GM19025 (cell line): ENCODE measurements at regions not wholly inside any gene's neighbourhood (a gene's known extent, or its start where the extent isn't known, plus 50 kb on each side); places are given as distances from the start of the nearest gene placed in this dataset.

Experiments used
- ATAC-seq: cut with Tn5 transposase; IDR thresholded peaks from one replicate; pipeline ENCODE4 v1.9.1; 2021; ENCODE audit warnings: mild to moderate bottlenecking, low read depth, moderate library complexity; ENCODE audit not compliant: unreplicated experiment

DNA sequence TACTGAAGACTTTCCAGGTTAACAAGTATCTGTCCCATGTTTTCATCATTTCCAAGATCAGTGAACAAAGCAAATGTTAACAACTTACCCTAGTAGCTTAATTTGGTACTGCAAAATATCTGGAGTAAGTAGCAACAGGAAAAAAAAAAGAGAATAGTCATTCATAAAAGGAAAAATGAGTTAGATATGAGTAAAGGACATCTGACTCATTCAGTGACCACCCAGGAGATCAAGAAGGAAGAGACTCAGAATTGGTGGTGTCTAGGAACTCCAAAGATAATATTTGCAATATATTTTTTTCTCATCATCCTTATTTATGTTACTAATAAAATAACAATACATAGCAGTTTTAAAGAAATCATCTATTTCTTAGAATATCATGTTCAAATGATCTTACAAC is 253.8 kb upstream of the COL8A1 start:
- no peak for ATAC-seq

DNA sequence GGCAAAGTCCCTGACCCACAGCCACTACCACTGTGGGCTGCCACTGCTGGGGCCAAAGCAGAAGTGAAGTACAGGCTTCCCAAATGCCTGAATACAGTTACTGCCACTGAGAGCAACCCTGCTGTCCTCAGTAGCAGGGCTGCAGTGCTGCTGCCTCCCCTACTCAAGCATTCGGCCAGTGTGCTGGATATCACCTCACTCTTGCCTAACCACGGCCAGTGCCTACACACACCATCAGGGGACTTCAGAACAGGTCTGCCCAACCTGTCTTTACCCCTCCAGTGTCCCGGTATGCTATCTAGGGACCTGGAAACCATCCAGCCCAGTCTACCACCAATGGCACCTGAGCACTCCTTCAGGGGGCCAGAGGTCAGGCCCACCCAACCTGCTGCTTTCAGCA is 261.5 kb upstream of the COL8A1 start:
- no peak for ATAC-seq

DNA sequence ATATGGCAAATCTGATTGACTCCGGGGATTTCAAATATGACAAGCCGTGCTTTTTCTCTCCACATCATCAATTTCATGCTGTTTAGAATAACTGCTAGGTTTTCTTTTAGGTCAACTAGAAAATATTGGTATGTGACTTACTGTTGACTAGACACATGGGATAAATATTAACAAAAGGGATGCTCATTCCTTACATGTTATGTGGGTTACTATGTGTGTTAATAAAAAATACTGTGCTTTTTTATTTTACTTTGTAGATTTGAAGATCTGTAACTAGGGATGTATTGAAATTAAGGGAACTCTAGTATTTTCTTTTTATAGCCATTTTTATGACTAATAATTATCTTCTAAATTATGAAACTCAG is 264.6 kb upstream of the COL8A1 start:
- ATAC-seq: no peak

DNA sequence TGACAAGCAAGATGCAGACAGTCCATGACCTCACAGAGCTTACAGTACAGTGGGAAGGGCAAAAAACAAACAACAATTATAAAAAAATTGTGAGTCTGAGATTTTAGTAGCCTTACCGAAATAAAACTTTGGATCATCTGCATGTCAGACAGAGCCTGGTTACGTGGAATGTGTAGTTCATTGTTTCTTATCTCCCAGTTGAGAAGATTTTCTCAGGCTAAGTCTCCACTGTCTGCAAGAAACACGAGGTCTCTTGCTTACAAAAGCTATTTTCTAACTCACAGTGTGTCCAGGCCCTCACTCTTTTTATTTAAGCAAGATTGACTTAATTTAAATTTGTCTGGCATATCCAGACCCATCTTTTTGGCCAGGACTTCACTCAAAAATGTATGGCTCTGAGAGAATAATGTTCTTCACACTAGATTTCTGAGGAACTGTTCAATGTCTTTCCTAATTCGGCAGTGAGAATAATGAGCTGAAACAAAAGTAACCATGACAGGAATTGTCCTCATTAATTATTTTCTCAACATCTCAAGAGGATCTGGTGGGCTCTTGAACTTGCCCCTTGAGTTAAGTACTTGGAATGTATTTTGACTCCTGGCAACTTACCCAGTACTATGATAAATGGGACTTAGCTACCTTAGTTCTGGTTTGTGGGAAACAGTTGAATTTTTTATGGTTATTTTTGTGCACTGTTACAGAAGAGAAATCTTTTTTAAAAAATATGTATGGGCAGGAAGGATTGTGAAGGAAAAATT is 265.1 kb upstream of the COL8A1 start:
- no peak for ATAC-seq

DNA sequence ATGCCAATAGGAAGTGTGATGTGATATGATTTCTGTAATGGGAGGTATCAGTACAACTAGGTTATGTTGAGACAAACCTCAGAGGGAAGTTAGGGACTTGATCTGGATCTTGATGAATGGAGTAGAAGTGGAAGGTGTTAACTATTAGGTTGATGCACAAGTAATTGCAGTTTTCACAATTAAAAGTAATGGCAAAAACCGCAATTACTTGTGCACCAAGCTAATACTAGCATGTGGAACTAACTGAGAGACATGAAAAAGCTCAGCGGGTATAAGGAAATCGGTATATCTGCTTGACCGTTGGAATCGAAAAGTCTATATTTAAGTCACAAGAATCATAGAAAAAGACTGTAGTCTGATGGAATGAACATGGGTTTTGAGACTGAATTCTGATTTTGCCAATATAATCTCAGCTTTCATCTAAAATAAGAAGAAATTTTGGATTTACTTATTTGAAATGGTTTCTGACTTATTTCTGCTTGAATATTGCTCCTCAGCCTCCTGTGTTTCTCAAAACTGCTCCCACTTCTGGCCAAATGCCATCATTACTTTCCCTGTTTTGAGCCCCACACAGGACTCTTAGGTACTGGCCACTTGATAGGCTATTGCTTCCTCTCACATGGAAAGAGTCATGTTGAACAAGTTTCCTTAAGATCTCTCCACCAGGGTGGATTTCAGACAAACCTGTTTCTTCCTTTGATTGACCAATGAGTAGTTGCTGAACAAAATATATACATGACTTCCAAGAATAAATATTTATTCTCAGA is 271.5 kb upstream of the COL8A1 start:
- ATAC-seq: no peak

DNA sequence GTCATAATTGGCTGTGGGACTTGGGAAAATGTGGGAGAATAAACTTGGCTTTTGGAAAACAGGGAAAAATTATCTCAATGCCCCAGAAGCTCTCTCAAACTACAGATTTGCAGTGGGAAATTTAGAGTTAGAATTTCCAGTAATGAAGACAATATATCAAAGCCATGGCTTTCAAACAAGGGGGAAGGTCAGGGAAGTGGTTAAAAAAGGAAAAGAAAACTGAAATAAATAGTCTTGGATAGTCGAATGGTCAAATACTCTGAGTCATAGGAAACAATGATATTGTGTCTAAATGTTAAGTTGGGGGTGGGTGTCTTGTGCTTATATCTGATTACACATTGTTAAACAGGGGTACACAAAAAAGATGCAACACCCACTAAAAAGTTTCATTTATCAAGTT is 272.4 kb upstream of the COL8A1 start:
- no peak for ATAC-seq

DNA sequence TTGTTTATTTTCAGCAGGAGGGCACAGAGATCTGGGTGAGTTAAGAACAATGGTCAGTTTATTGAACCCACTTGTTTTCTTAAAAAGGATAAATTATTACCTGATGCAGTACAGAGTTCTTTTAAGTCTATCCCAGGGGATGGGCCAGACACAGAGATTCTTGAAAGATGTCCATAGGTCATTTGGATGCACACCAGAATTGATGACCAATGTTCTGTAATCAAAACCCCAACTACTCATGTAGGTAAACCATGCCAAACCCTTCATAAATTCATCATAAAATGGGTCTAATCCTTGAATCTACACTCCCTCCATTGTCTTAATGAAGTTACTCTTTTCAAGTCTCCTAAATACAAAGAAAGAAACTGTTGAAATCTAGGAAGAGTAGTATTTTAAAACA is 273.0 kb upstream of the COL8A1 start:
- ATAC-seq: no peak

DNA sequence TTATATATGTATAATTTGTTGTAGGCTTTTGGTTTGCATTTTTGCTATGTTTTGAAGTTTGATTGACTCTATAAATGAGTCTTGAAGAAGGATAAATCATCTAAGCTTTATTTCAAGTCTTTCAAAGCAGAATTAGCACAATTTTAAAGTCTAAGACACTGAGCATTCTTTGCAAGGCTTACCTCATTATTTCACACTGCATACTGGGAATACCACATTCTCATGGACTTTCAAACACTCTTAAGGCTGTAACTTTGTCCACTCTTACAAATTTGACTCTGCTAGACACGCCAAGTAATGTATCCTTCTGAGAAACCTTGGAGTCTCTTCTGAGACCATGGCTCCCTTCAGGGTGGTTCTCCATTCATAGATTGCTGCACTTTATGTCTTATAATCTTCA is 281.3 kb upstream of the COL8A1 start:
- no peak for ATAC-seq

DNA sequence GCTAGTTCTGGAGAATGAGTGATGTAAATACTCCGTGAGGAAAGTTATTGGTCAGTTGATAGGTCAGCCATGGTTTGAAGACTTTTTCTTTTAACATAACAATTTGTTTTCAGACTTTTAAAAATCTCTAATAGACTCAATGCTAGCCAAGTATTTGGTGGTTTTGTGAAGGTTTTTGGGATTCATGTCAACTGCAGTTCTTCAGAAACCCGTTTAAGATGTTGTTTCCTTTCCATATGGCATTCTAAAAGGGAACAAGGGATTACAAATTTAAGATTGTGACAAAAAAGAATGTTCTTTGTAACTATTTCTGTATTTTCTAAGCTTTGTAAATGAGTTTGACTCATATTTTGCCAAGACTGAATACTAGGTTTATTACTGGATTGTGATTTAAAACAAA is 281.7 kb upstream of the COL8A1 start:
- ATAC-seq: no peak

DNA sequence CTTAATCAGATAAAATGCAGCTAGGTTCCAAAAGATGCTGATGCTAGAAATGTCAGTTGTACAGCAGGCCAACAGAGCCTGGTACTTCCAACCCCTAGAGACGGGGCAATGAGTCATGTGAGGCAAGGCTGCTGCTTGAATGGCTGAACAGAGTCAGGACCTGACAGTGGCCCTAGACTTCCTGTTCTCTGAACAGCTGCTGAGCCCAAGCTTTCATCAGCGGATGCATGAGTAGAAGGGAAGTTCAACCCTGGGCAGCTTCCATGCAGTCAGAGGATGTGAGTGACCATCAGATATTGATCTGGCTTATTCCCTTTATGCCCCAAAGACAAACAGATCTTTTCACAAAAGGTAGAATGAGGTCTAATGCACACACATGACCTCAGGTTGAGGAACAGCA is 282.9 kb upstream of the COL8A1 start:
- no peak for ATAC-seq

DNA sequence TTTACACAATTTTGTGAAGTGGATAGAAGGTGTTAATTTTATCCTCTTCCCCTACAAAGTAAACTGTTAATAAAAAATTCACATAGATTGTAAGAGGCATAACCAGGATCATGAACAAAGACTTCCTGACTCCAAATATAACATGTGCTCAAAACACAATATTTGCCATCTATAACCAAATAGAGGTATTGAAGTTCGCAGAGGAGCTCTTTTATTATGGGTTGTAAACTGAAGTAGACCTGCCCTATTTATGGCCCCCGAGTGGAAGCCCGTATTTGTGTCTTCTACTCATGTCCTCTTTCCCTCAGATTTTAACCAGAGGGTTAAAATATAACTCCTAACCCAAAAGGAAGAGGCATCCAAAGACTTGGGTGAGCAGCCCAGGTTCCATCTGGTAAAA is 285.6 kb upstream of the COL8A1 start:
- no peak for ATAC-seq

DNA sequence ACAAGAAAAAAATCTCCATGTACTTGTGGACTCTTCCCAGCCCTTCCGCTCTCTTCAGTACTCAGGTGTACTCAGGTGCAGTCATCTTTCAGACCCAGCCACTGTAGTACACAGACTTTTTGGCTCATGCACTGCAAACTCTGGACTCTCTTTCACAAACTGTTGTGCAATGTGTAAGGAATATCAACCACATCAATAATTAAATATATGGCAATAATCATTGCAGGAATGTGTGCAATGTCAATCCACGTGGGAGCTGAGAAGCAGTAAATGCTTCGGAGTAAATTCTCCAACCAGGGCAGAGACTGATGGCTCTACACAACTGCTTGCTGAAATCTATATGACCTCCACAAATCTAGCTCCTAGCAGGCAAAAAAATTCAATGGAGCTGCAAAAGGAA is 287.3 kb upstream of the COL8A1 start:
- no peak for ATAC-seq

DNA sequence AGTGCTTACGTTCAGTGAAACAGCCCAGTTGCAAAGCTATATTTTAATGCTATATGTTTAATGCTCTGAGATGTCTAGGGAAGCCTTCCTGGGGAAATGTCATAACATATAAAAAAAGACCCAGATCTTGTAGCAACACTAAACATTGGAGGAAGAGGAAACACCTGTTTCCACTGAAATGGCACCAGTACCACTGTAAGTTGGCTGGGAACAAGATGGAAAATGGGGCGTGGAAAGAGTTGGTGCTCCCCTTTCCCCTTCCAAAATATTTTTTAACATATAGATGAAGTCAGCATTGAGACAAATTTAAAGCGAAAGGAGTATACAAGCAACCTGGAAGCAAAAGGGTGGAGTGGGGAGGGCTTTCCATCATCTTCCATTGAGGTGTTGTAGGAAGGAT is 289.9 kb upstream of the COL8A1 start:
- no peak for ATAC-seq

DNA sequence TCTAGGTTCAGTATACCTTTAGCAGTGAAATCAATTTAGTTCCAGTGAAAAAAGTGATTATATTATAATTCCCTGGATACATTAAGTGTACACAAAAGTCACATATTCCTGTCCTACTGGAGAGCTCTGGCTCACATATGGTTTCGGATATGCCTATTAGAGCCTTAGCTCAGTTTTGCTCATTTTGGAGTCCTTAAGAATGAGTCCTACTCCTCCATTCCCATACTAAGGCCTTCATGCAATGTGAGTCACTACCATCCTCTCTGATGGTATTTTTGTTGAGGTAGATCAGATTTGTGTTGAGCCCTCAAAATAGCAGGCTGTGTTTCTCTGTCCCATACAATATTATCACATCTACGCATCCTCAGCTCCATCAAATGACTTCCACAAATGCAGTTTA is 294.2 kb upstream of the COL8A1 start:
- ATAC-seq: no peak

DNA sequence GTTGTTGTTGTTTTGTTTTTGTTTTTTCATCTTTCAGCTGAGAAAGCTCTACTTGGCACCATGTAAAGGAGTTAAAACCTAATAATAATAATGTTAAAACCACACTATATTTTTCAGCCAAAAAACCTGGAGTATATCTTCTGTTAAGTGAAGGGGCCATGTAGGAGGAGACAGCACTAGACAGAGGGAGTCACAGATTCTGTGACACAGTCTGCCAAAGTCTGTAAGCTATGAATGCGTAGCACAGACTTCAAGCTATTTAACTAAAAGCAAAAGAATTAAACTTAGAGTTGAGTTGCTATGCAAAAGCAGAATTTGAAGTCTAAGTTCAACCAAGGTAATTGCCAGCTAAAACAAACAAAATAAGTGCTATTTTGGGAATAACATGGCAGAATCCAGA is 296.0 kb upstream of the COL8A1 start:
- ATAC-seq: no peak

DNA sequence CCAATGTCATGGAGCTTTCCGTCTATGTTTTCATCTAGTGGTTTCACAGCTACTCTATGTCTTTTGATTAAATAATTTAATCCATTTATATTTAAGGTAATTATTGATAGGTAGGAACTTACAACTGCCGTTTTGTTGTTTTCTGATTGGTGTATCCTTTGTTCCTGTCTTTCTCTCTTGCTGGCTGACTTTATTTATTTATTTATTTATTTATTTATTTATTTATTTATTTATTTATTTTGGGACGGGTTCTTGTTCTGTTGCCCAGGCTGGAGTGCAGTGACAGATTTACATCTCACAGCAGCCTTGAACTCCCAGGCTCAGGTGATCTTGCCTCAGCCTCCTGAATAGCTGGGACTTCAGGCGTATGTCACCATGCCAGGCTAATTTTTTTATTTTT is 299.2 kb upstream of the COL8A1 start:
- no peak for ATAC-seq

DNA sequence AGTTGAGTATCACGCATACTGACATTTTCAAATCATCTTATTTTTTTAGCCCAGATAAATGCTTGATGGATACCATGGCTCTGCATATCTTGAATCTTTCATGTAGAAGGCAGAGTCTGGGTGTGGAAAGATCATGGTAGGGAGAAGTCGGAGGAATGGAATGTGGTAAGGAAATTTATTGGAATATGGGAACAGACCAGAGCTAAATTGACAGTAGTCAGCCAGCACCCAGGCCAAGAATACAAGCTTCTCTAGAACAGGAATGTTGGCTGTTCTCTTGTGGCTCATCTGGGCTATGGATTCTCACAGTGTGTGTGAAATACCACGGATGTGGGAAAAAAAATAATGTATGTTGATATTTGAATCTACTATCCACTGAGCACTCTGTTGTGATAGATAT is 305.7 kb upstream of the COL8A1 start:
- no peak for ATAC-seq

DNA sequence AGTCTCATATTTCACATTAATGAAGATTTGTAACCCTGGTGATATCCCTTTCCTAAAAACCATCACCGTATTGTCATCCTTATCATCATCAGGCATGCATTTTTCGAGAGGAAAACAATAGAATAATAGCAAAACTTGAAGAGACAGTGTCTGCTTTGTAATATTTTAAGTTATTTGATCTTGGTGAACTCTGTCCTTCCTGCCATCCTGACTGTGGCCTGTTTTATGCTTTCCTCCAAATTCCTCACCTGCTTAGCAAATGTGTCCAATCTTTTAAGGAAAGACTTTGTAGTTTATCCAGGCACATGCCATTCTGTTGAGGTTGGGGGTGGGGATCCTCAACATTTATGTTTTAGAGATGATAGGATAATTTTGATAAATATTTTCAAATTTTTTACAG is 306.1 kb upstream of the COL8A1 start:
- ATAC-seq: no peak

DNA sequence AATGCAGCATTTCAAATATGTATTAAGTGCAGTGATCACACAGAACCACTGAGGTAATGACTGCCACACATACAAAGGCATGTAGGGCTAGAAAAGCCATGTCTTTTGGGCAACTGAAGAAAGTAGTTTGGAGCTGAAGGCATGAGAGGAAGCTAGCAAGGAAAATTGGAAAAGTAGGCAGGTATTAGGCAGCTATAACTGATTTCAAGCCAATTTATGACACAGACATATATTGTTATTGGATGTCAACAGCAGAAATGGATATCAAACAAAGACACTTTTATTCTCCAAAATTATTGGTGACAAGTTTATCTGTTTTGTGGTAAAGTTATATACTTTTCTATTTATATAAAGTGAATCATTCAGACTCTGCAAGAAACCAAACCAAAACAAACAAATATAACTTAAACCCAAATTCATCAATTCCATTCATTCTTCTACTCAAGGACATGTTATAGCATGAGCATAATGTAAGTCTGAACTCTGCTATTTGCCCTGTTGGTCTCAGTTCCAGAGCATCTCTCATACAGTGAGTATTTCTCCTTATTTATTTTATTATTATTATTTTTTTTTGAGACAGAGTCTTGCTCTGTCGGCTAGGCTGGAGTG is 307.4 kb upstream of the COL8A1 start:
- no peak for ATAC-seq

DNA sequence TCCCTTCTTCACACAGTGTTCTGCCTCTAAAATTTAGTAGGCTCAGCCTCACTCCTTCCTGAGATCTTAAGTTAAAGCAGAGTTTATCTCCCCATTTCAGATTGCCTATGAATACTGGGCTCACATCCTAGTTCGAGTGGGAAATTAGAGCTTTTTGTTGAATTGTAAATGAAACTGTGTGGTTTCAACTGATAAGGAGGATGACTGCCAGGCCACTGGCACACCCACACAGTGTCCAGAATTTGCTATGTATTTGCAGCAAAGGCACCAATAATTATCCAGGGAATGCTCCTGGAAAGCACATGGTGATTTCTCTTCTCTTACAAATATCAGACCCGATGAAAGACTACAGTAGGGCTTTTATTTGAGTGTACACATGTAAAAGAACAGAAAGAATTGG is 308.1 kb upstream of the COL8A1 start:
- ATAC-seq: no peak

DNA sequence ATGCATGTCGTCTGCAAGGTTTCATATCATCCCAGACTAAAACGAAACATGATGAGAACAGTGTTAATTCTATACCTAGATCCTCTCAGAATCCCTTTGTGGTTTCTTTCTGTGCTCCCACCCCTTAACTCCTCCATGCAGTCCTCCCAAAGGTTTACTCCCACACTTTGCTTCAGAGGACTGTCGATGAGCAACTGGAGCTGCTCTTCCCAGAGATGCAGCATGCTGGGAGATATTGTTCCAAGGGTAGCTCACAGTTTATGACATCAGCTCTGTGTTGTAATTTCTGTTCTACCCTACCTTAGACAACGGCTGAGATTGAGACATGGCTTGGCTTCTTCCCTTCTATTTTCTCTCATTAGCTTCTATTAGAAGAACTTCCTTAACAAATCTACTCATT is 313.0 kb upstream of the COL8A1 start:
- no peak for ATAC-seq

DNA sequence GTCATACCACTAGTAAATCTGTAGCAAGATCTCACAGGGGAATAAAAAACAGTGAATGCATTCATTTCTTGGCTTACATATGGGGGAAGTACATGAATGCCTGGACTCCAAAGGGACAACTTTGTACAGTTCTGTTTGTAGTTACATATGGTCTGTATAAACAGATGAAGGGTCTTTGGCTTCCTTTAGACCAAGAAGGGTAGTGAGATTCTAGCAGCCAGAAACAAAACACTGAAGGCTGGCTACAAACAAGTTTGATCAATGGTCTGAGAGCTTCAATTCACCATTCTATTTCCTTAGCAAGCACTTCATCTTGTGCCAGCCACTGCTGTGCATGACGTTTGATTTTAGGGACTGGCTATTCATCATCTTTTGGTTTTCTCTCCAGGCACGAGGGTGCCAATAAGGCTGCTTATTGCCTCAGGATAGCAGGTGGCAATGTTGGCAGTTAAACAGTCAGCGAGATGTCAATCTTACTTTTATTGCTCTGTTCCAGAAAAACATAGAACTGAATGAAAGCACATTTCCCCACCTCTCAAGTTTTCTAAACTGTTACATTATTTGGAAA is 313.7 kb upstream of the COL8A1 start:
- ATAC-seq: no peak
